ENCODE measurements at regions not wholly inside any gene's neighbourhood (a gene's known extent, or its start where the extent isn't known, plus 50 kb on each side); places are given as distances from the start of the nearest gene placed in this dataset.
"Not testable (repeated sequence)": the region's sequence is repeated elsewhere in the genome, so short reads cannot be mapped to it uniquely, and the experiment has no call there.

- no peak for DNase-seq
Measured at GRCh38 chr10:45198486-45199204, 116.8 kb downstream of the OR13A1 start.

- DNase-seq: no peak
Measured at GRCh38 chr10:45199205-45199740, 116.1 kb downstream of the OR13A1 start.

- DNase-seq: no peak
Measured at GRCh38 chr10:45201271-45201670, 114.1 kb downstream of the OR13A1 start.

- DNase-seq: no peak
Measured at GRCh38 chr10:45202242-45202641, 113.2 kb downstream of the OR13A1 start.

GRCh38 chr10:45204954-45205775 is 110.2 kb downstream of the OR13A1 start:
- DNase-seq: no peak

- DNase-seq: no peak
Measured at GRCh38 chr10:45209888-45210287, 105.5 kb downstream of the OR13A1 start.

- no peak for DNase-seq
Measured at GRCh38 chr10:45211576-45211975, 103.8 kb downstream of the OR13A1 start.

GRCh38 chr10:45219416-45219815 is 96.0 kb downstream of the OR13A1 start:
- no peak for DNase-seq

- DNase-seq: no peak
Measured at GRCh38 chr10:45220931-45221330, 94.5 kb downstream of the OR13A1 start.

GRCh38 chr10:45224219-45224841 is 91.1 kb downstream of the OR13A1 start:
- DNase-seq: no peak

GRCh38 chr10:45227042-45227441 is 88.4 kb downstream of the OR13A1 start:
- no peak for DNase-seq

- DNase-seq: no peak
Measured at GRCh38 chr10:45227456-45227855, 88.0 kb downstream of the OR13A1 start.

- no peak for DNase-seq
Measured at GRCh38 chr10:45229823-45230222, 85.6 kb downstream of the OR13A1 start.

- peak; percentile 48 for DNase-seq
Measured at GRCh38 chr10:45235260-45235769, 80.1 kb downstream of the OR13A1 start.

- DNase-seq: no peak
Measured at GRCh38 chr10:45235798-45236220, 79.6 kb downstream of the OR13A1 start.

- DNase-seq: no peak
Measured at GRCh38 chr10:45238896-45239295, 76.5 kb downstream of the OR13A1 start.

- no peak for DNase-seq
Measured at GRCh38 chr10:45239642-45240041, 75.8 kb downstream of the OR13A1 start.

GRCh38 chr10:45241865-45242520 is 73.4 kb downstream of the OR13A1 start:
- DNase-seq: no peak

- DNase-seq: no peak
Measured at GRCh38 chr10:45243261-45243660, 72.1 kb downstream of the OR13A1 start.

GRCh38 chr10:45246522-45246921 is 68.9 kb downstream of the OR13A1 start:
- DNase-seq: no peak

GRCh38 chr10:45249978-45250693 is 65.3 kb downstream of the OR13A1 start:
- DNase-seq: peak; percentile 80

- DNase-seq: not testable (repeated sequence)
Measured at GRCh38 chr10:45250694-45251075, 64.7 kb downstream of the OR13A1 start.
